ENCODE measurements at regions not wholly inside any gene's neighbourhood (a gene's known extent, or its start where the extent isn't known, plus 50 kb on each side); places are given as distances from the start of the nearest gene placed in this dataset.

GRCh38 chr9:108281696-108282095 lies 574.1 kb downstream of the ACTL7B start:
- no peaks in the 10 kb centered on the region for H3K36me3 Mint-ChIP-seq (ENCODE audit: low read depth)
- H3K27me3 Mint-ChIP-seq: no peaks in the 10 kb centered on the region
- no peaks in the 10 kb centered on the region for H3K4me1 Mint-ChIP-seq
- no peak overlapping the region for H3K27ac Mint-ChIP-seq
- H3K9me3 Mint-ChIP-seq: no peaks in the 10 kb centered on the region
- DNase-seq: no peak
- no peak overlapping the region for H3K4me3 Mint-ChIP-seq
- intact Hi-C loops (cut with micrococcal nuclease): no loop called here

DNA sequence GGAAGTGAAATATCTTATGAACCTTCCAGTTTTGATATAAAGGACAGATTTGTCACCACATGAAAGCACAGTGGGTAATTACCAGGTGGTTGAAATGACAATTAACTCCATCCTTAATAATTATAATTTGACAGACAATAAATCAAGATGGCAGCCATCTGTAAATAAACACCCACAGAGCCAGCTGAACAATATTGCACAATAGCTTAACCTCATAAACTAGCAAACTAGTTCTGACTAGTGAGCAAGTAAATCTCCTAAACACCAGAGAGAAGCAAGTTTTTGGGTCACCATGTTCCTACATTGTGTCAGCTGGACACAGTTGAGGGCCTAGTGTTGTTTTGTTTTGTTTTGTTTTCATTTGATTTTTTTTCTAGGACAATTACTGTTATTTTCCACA lies 577.4 kb downstream of the ACTL7B start:
- no peaks in the 10 kb centered on the region for H3K36me3 Mint-ChIP-seq (ENCODE audit: low read depth)
- no peak overlapping the region for H3K4me3 Mint-ChIP-seq
- intact Hi-C loops (cut with micrococcal nuclease): no loop called here

DNA sequence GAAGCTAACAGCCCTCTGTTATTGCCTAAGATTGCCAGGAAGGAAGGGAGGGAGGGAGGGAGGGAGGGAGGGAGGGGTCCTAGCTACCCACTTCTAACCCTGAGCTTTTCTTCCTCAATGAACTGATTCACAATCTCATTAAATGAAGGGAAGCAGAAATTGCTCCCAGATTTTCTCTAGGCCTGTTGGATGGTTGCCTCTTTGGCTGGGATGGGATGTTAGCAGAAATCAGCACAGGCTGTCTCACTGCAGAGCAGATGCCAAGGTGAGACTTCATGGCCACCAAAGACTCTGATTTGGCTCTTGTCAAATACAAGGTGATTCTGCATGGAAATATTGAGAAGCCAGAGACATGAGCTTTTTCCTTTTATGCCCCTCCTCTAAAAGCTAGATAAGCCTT lies 578.6 kb downstream of the ACTL7B start:
- intact Hi-C loops (cut with micrococcal nuclease): no loop called here
- H3K4me1 Mint-ChIP-seq: no peaks in the 10 kb centered on the region
- DNase-seq: no peak
- no peaks in the 10 kb centered on the region for H3K27me3 Mint-ChIP-seq
- H3K9me3 Mint-ChIP-seq: no peaks in the 10 kb centered on the region
- no peaks in the 10 kb centered on the region for H3K36me3 Mint-ChIP-seq (ENCODE audit: low read depth)
- H3K27ac Mint-ChIP-seq: no peak overlapping the region
- no peak overlapping the region for H3K4me3 Mint-ChIP-seq

More for the DNA sequence above, 577.4 kb downstream of the ACTL7B start:
- no peak for DNase-seq
- Mint-ChIP-seq H3K27ac (no peak overlapping the region), H3K4me1 (no peaks in the 10 kb centered on the region), H3K27me3 (no peaks in the 10 kb centered on the region), H3K9me3 (no peaks in the 10 kb centered on the region)

DNA sequence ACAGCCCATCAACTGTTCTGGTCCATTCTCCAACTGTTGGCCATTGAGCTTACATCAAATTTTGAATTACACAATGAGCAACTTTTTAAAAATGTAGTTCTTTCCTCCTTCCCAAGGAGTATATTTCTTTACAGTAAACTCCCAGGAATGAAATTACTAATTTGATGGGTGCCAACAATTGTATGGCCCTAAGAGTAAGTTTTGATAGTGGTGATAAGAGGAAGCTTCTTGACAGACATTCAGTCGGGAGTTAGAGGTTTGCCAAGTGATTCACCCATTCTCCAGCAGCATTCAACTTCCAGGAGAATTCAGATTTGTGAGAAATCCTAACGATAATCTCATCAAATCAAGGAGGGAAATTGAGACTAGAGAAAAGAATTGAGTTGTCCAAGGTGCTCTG lies 579.9 kb downstream of the ACTL7B start:
- no peak for DNase-seq
- Mint-ChIP-seq H3K27me3 (no peaks in the 10 kb centered on the region), H3K4me3 (no peak overlapping the region), H3K36me3 (ENCODE audit: low read depth) (no peaks in the 10 kb centered on the region), H3K27ac (no peak overlapping the region), H3K9me3 (no peaks in the 10 kb centered on the region), H3K4me1 (no peaks in the 10 kb centered on the region)
- intact Hi-C loops (cut with micrococcal nuclease): no loop called here

- H3K9me3 Mint-ChIP-seq: no peaks in the 10 kb centered on the region
- no peaks in the 10 kb centered on the region for H3K36me3 Mint-ChIP-seq (ENCODE audit: low read depth)
- no peaks in the 10 kb centered on the region for H3K4me1 Mint-ChIP-seq
These were observed 580.8 kb downstream of the ACTL7B start for GRCh38 chr9:108274971-108275370.

DNA sequence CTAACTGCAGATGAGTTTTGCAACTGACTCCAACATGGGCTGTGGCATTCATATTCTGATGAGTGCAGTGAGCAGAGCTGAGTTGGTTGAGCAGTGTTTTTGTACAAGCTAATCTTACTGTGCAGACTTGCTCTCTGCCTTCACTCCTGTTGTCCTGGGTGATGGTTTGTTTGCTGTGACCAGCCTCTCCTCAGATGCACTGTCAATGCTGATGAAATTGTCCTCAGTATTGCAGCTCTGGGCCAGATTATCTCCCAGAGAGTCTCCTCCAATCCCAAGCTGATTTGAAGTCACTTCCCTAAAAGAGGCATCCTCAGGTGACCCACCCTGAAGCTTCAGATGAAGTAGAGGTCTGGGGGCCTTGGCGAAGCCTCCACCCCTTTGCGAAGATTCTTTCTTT lies 581.8 kb downstream of the ACTL7B start:
- no peaks in the 10 kb centered on the region for H3K4me1 Mint-ChIP-seq
- intact Hi-C loops (cut with micrococcal nuclease): no loop called here

More at GRCh38 chr9:108274971-108275370, 580.8 kb downstream of the ACTL7B start:
- H3K4me3 Mint-ChIP-seq: no peak overlapping the region
- intact Hi-C loops (cut with micrococcal nuclease): no loop called here
- no peak overlapping the region for H3K27ac Mint-ChIP-seq
- DNase-seq: no peak
- H3K27me3 Mint-ChIP-seq: no peaks in the 10 kb centered on the region

GRCh38 chr9:108272349-108272899 lies 583.4 kb downstream of the ACTL7B start:
- no peaks in the 10 kb centered on the region for H3K9me3 Mint-ChIP-seq
- no peaks in the 10 kb centered on the region for H3K27me3 Mint-ChIP-seq
- H3K36me3 Mint-ChIP-seq (ENCODE audit: low read depth): no peaks in the 10 kb centered on the region
- no peak overlapping the region for H3K4me3 Mint-ChIP-seq
- DNase-seq: no peak
- intact Hi-C loops (cut with micrococcal nuclease): no loop called here
- no peak overlapping the region for H3K27ac Mint-ChIP-seq
- no peaks in the 10 kb centered on the region for H3K4me1 Mint-ChIP-seq

More for the DNA sequence above, 581.8 kb downstream of the ACTL7B start:
- no peak overlapping the region for H3K4me3 Mint-ChIP-seq
- H3K9me3 Mint-ChIP-seq: no peaks in the 10 kb centered on the region
- H3K27me3 Mint-ChIP-seq: no peaks in the 10 kb centered on the region
- no peak for DNase-seq
- no peaks in the 10 kb centered on the region for H3K36me3 Mint-ChIP-seq (ENCODE audit: low read depth)
- H3K27ac Mint-ChIP-seq: no peak overlapping the region

GRCh38 chr9:108271646-108272348 lies 584.0 kb downstream of the ACTL7B start:
- Mint-ChIP-seq H3K4me1 (no peaks in the 10 kb centered on the region), H3K4me3 (no peak overlapping the region), H3K9me3 (no peaks in the 10 kb centered on the region), H3K36me3 (ENCODE audit: low read depth) (no peaks in the 10 kb centered on the region), H3K27ac (no peak overlapping the region), H3K27me3 (no peaks in the 10 kb centered on the region)
- no peak for DNase-seq
- intact Hi-C loops (cut with micrococcal nuclease): no loop called here

DNA sequence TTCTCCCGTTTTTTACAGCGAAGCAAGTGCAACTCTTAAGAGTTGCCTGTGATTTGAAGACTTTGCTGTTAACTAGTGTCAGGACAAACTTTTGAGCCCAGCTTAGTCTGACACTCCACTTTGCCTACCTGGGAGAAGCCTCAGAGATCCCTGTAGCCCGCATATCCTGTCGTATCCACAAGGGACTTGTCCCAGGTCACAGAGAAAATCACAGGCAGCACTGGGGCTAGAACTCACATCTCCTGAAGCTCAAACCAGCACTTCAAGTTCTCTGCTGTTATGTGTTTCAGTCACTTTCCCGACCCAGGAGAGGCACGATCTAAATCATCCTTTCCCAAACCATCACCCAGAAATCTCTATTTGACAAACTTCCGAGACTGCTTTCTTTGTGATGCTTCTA lies 584.5 kb downstream of the ACTL7B start:
- Mint-ChIP-seq H3K27me3 (no peaks in the 10 kb centered on the region), H3K4me1 (no peaks in the 10 kb centered on the region), H3K4me3 (no peak overlapping the region), H3K36me3 (ENCODE audit: low read depth) (no peaks in the 10 kb centered on the region), H3K27ac (no peak overlapping the region), H3K9me3 (peaks cover 4% of the 10 kb centered on the region)
- intact Hi-C loops (cut with micrococcal nuclease): no loop called here
- DNase-seq: no peak

- H3K36me3 Mint-ChIP-seq (ENCODE audit: low read depth): no peaks in the 10 kb centered on the region
- no peak for DNase-seq
- no peak overlapping the region for H3K4me3 Mint-ChIP-seq
- no peak overlapping the region for H3K27ac Mint-ChIP-seq
- no peaks in the 10 kb centered on the region for H3K27me3 Mint-ChIP-seq
- H3K9me3 Mint-ChIP-seq: peaks cover 5% of the 10 kb centered on the region
- no peaks in the 10 kb centered on the region for H3K4me1 Mint-ChIP-seq
- intact Hi-C loops (cut with micrococcal nuclease): no loop called here
These were observed 585.2 kb downstream of the ACTL7B start for GRCh38 chr9:108270561-108270960.

- Mint-ChIP-seq H3K27me3 (no peaks in the 10 kb centered on the region), H3K4me1 (no peaks in the 10 kb centered on the region), H3K27ac (no peak overlapping the region)
These were observed 585.7 kb downstream of the ACTL7B start for GRCh38 chr9:108270051-108270450.

DNA sequence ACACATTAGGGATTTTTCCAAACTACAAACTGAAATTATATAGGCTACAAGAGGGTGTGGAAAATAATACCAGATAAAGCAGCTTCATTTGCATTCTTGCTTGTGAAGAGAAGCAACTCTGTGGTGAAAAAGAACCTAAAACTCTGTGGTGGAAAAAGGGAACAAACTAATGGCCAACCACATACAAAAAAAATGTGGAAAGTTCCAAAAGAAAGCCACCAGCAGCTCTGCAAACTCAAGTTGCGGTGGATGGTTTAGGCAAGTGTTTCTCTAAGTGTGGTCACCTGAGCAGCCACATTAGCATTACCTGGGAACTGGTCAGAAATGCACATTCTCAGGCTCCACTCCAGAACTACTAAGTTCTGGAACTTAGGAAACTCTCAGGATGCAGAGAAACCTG lies 586.4 kb downstream of the ACTL7B start:
- intact Hi-C loops (cut with micrococcal nuclease): no loop called here
- H3K27ac Mint-ChIP-seq: no peak overlapping the region
- DNase-seq: no peak
- H3K27me3 Mint-ChIP-seq: no peaks in the 10 kb centered on the region
- no peak overlapping the region for H3K4me3 Mint-ChIP-seq
- H3K4me1 Mint-ChIP-seq: no peaks in the 10 kb centered on the region
- H3K9me3 Mint-ChIP-seq: peaks cover 5% of the 10 kb centered on the region
- no peaks in the 10 kb centered on the region for H3K36me3 Mint-ChIP-seq (ENCODE audit: low read depth)

More at GRCh38 chr9:108270051-108270450, 585.7 kb downstream of the ACTL7B start:
- intact Hi-C loops (cut with micrococcal nuclease): no loop called here
- DNase-seq: no peak
- peaks cover 5% of the 10 kb centered on the region for H3K9me3 Mint-ChIP-seq
- no peak overlapping the region for H3K4me3 Mint-ChIP-seq
- H3K36me3 Mint-ChIP-seq (ENCODE audit: low read depth): no peaks in the 10 kb centered on the region

DNA sequence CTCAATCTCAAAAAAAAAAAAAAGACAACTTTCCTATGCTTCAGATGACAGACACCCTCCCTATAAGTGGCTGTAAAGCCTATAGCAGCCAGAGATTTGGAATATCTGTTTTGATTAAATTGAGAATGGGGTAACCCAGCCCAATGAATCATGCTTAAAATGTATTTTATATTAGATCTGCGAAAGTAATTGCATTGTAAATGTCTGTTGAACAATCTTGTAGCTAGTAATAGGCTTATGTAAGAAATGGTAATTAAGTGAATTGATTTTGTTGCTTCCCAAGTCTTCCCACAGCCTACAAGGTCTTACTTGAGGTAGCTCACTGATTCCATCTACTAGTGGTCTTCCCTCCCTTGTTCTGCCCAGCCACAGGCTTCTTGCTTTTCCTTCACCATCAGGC lies 590.7 kb downstream of the ACTL7B start:
- no peaks in the 10 kb centered on the region for H3K4me1 Mint-ChIP-seq
- intact Hi-C loops (cut with micrococcal nuclease): no loop called here
- no peak for DNase-seq
- no peak overlapping the region for H3K27ac Mint-ChIP-seq
- no peaks in the 10 kb centered on the region for H3K27me3 Mint-ChIP-seq
- no peak overlapping the region for H3K4me3 Mint-ChIP-seq
- H3K36me3 Mint-ChIP-seq (ENCODE audit: low read depth): no peaks in the 10 kb centered on the region
- peaks cover 5% of the 10 kb centered on the region for H3K9me3 Mint-ChIP-seq

GRCh38 chr9:108264093-108264492 lies 591.7 kb downstream of the ACTL7B start:
- no peak overlapping the region for H3K4me3 Mint-ChIP-seq
- peaks cover 5% of the 10 kb centered on the region for H3K9me3 Mint-ChIP-seq
- no peak overlapping the region for H3K27ac Mint-ChIP-seq
- intact Hi-C loops (cut with micrococcal nuclease): no loop called here
- no peaks in the 10 kb centered on the region for H3K4me1 Mint-ChIP-seq
- no peak for DNase-seq
- no peaks in the 10 kb centered on the region for H3K27me3 Mint-ChIP-seq
- H3K36me3 Mint-ChIP-seq (ENCODE audit: low read depth): no peaks in the 10 kb centered on the region

GRCh38 chr9:108262836-108263235 lies 593.0 kb downstream of the ACTL7B start:
- DNase-seq: no peak
- Mint-ChIP-seq H3K27ac (no peak overlapping the region), H3K4me3 (no peak overlapping the region), H3K9me3 (peaks cover 5% of the 10 kb centered on the region), H3K4me1 (no peaks in the 10 kb centered on the region), H3K36me3 (ENCODE audit: low read depth) (no peaks in the 10 kb centered on the region), H3K27me3 (no peaks in the 10 kb centered on the region)
- intact Hi-C loops (cut with micrococcal nuclease): no loop called here

All from activated CD4-positive, alpha-beta T cell treated with anti-CD3 and anti-CD28 coated beads, Interleukin-2, amount 10 ng/mL, durations not matched to agents 24 days and 14 days (primary cell).